HG02798 (cell line): ENCODE measurements at regions not wholly inside any gene's neighbourhood (a gene's known extent, or its start where the extent isn't known, plus 50 kb on each side); places are given as distances from the start of the nearest gene placed in this dataset.
"Not testable (repeated sequence)": the region's sequence is repeated elsewhere in the genome, so short reads cannot be mapped to it uniquely, and the experiment has no call there.

Source experiments
- ATAC-seq: cut with Tn5 transposase; IDR thresholded peaks from one replicate; pipeline ENCODE4 v1.9.1; 2021; ENCODE audit warnings: mild to moderate bottlenecking; ENCODE audit not compliant: unreplicated experiment, poor library complexity

DNA sequence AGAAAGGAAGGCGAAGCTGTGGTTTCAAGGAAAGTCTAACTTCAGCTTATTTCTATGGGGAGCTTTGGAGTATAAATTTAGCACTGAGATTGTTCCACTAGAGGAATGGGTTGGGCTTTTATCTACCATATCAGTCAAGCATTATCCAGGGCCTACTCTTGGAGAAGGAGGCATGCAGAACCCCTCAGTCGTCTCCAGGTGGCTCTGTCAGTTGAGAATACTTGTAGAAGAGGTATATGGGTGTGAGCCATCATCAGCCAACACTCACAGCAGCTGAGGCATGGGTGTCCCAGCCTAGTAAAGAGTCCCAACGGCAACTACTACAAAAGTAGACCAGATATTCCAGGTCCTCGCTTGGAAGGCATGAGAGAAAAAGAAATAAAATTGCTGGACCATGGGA, 548.5 kb upstream of the GRAMD2B start:
- ATAC-seq = no peak

DNA sequence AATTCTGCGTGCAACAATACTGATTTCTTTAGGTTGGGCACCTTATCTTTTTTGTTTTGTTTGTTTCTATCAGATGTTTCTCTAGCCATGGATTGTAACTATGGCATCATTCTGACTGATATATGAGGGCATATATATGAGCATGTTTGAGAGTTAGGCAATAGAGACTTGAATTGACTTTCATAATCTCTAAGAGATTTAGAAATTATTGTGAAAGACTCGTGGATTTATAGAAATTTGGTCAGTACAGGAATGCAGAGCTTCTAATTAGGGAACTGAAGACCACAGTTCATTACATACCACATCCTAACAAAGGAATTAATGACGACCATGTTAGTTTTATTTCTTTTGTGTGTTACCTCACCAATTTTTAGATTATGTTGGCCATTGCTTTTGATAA, 546.0 kb upstream of the GRAMD2B start:
- ATAC-seq = no peak

GRCh38 chr5:125882061-125882460, 541.1 kb upstream of the GRAMD2B start:
- no peak for ATAC-seq

- ATAC-seq = no peak
Observed at GRCh38 chr5:125883223-125883622, 540.0 kb upstream of the GRAMD2B start.

GRCh38 chr5:125888358-125888757, 534.9 kb upstream of the GRAMD2B start:
- ATAC-seq = no peak

DNA sequence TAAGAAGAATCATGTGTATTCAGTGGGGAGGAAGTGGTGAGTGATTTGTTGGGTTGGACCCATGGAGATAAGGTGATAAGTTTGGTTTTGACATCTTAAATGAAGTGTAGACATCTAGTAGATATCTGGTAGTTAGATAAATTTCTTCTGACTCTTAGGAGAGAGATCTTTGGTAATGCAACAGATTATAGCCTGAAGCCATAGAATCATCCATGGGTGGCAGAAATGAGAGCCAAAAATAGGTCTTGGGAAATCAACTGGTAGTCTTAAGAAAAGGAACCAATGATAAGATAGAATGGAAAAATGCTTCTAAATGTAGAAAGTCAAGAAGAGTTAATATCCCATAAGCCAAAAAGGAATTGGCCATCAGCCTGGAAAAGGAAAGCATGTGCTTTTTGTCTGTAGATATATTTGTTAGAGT, 532.7 kb upstream of the GRAMD2B start:
- no peak for ATAC-seq

- ATAC-seq = no peak
Observed at GRCh38 chr5:125891061-125891725, 532.0 kb upstream of the GRAMD2B start.

- ATAC-seq = no peak
Observed at GRCh38 chr5:125894383-125894782, 528.8 kb upstream of the GRAMD2B start.

GRCh38 chr5:125896368-125896767, 526.8 kb upstream of the GRAMD2B start:
- ATAC-seq = no peak

- no peak for ATAC-seq
Observed at GRCh38 chr5:125897089-125897488, 526.1 kb upstream of the GRAMD2B start.

- no peak for ATAC-seq
Observed at GRCh38 chr5:125898851-125899405, 524.3 kb upstream of the GRAMD2B start.

DNA sequence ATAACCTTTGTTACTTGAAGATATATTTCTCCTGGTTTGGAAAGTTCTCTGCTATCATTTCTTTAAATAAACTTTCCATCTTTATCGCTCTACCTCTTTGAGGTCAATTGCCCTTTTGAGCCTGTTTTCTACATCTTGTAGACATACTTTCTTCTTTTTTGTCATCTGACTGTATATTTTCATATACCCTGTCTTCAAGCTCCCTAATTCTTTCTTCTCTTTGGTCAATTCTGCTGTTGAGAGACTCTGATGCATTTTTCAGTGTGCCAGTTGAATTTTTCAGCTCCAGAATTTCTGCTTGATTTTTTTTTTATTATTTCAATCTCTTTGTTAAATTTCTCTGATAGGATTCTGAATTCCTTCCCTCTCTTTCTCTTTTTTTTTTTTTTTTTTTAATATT, 511.2 kb upstream of the GRAMD2B start:
- no peak for ATAC-seq

DNA sequence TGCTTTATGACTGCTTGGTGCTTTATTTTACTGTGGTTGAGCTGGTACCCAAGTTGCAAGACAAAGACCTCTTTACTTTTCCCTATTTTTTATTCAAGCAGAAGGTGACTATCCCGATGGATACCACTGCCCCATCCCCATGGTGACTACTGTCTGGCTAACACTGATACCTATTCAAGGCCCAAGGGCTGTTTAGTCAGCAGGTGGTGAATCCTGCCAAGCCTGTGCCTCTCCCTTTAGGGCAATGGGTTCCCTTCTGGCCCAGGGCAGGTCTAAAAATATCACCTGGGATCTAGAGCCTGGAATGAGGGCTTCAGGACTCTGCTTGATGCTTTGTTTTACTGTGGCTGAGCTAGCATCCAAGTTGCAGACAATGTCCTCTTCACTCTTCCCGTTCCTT, 510.0 kb upstream of the GRAMD2B start:
- no peak for ATAC-seq

DNA sequence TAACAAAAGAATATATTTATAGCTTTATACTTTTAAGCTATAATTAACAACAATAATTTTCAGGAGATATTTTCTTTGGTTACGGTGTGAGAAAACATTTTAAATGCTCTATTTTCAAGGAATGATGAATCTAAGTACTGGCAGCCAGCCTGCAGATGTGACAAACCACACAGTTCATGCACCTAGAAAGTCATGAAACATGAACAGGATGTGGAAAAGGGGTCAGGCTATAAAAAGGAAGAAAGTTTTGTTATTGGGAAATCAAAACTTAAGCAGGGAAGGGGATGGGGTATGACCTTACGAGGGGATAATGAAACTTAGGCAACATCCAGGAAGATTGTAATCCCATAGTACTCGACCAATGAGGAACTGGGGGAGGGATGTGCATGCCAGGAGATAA, 508.7 kb upstream of the GRAMD2B start:
- ATAC-seq = no peak

DNA sequence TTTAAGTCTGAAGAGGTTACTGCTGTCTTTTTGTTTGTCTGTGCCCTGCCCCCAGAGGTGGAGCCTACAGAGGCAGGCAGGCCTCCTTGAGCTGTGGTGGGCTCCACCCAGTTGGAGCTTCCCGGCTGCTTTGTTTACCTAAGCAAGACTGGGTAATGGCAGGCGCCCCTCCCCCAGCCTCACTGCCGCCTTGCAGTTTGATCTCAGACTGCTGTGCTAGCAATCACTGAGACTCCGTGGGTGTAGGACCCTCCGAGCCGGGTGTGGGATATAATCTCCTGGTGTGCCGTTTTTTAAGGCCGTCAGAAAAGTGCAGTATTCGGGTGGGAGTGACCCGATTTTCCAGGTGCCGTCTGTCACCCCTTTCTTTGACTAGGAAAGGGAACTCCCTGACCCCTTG, 499.3 kb upstream of the GRAMD2B start:
- ATAC-seq = not testable (repeated sequence)

GRCh38 chr5:125926172-125926571, 497.0 kb upstream of the GRAMD2B start:
- no peak for ATAC-seq

DNA sequence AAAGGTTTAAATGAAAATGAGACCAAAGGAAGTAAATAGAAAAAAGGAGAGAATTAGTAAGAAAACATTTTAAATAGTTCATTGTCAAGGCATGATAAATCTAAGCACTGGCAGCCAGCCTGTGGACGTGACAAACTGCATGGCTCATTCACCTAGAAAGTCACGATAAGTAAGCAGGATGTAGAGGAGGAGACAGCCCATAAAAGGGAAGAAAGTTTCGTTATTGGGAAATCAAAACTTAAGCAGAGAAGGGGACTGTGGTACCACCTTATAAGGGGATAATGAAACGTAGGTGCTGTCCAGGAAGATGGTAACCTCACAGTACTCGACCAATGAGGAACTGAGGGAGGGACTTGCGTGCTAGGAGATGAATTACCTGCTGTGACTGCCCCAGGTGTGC, 494.5 kb upstream of the GRAMD2B start:
- ATAC-seq = no peak

DNA sequence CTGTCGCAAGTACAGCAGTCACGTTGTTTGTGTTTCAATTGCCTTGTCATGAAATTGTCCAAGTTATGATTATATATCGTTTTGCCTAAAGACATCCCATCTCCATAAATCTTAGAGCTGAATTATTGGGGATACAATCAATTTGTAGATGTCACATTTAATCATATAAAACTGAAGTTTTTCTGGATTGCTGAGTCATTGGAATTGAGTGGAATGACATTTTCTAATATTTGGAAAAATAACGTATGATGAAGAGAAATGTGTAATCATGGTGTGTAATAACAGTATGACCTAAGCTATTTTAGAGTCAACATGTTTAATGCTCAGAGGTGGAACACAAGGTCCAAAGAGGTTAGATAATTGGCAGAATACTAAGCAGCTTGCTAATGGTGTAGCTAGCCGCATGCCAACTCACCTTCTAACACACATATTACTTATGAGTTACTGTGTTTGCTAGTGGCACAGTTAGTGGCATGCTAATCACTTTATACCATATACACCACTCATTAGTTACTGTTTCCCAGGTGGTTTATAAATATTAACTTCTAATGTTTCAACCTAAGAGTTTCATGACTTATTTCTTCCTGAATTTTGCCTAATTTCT, 473.1 kb upstream of the GRAMD2B start:
- no peak for ATAC-seq

DNA sequence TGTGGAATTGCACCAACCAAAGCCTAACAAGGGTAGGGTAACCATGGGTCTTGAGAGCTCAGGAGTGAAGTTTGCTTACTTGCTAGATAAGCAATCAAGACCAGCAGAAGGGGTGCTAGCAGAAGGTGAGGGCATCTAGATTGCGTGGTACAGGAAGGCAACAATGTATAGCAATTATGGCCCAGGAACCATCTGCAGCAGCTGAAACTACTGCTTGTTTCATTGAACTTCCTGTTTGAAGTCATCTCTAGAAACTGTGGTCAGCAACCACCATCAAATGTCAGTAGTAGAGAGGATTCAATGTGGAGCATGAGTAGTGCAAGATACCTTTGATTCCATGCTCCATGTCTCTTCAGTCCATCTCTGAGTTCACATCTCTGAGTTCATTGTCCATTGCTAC, 462.1 kb upstream of the GRAMD2B start:
- ATAC-seq = peak; percentile 98

DNA sequence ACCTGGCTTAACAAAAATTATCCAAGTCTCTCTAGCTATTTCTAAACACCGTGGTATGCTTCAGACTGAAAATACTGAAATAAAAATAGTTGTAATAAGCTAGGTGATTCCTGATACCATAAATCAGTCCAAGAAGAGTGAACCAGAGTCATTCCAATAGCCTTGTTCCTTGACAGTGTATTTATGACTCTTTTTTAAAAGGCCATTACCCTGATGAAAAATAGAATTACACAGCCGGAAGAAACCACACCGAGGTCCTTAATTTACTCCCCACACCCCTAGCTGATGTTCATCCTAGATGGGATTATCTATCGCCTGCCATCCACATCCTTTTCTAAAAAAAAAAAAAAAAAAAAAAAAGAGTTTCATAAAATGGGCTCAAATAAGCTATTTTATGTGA, 457.6 kb upstream of the GRAMD2B start:
- ATAC-seq = no peak

DNA sequence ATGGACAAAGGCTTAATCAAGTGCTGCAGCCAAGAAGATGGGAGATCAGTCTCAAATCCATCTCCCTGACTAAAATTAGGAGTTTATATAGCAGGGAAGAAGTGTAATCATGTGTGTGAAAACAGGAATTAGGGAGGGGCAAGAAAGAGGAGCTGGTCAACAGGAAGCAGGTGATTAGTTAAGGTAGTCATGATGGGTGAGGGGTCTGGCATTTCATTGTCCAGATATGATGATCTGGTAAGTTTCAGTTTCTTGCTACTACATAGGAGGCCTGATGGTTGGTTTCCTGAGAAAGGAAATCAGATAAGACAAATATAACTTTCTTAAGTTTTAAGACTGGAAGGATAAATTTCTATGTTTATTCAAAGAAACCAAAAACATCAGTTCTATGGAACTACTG, 455.6 kb upstream of the GRAMD2B start:
- no peak for ATAC-seq
